Lower leg skin (tissue), 4 donors: ENCODE measurements at regions not wholly inside any gene's neighbourhood (a gene's known extent, or its start where the extent isn't known, plus 50 kb on each side); places are given as distances from the start of the nearest gene placed in this dataset.
"Not testable (repeated sequence)": the region's sequence is repeated elsewhere in the genome, so short reads cannot be mapped to it uniquely, and the experiment has no call there.

Experiments
- DNase-seq, 2 donors: peaks; one replicate each; pipeline ENCODE4 v3.0.0-alpha.2; 2019; ENCODE audit warnings: low spot score in 2 of 2
- H3K4me3 ChIP-seq: fragments of 200-600 bp; sonication (generic); 2 replicates; pipeline ENCODE4 v1.5.1; 2017; ENCODE audit warnings: mild to moderate bottlenecking, low read depth; ENCODE audit not compliant: poor library complexity, severe bottlenecking
- CTCF ChIP-seq, 3 donors: fragments of 450-650 bp; IDR thresholded peaks; one replicate each; pipeline ENCODE4 v1.5.1; 2016; ENCODE audit warnings: antibody characterized with exemption in 3 of 3, mild to moderate bottlenecking in 3 of 3, moderate library complexity in 2 of 3
- POLR2A ChIP-seq, 2 donors: fragments of 450-650 bp; IDR thresholded peaks; one replicate each; pipeline ENCODE4 v1.6.1; 2016 to 2017; ENCODE audit warnings: antibody characterized with exemption in 2 of 2, mild to moderate bottlenecking in 1 of 2, moderate library complexity in 1 of 2
- WGBS, 2 donors: methylation state at CpG; one replicate each; pipeline ENCODE4 v1.1.5; 2018; 5-methylcytosine and 5-hydroxymethylcytosine counted together
- intact Hi-C: fragments of 100-400 bp; cut with DNase I; formaldehyde crosslinking; loops from one replicate; pipeline ENCODE4 v1.15.0; 2023; ENCODE audit warnings: low total_unique reads

GRCh38 chr12:83313322-83313721 lies 626.6 kb downstream of the TMTC2 start:
- WGBS, 2 donors, result 83 to 93% methylated on average over 2 of the region's 2 CpGs
- no peak overlapping the region for H3K4me3 ChIP-seq
- TF ChIP-seq POLR2A (IDR thresholded peaks at IDR 0.05), result no peak
- no peak for TF ChIP-seq CTCF (IDR thresholded peaks at IDR 0.05)
- intact Hi-C loops, result no loop called here
- DNase-seq, result no peak

DNA sequence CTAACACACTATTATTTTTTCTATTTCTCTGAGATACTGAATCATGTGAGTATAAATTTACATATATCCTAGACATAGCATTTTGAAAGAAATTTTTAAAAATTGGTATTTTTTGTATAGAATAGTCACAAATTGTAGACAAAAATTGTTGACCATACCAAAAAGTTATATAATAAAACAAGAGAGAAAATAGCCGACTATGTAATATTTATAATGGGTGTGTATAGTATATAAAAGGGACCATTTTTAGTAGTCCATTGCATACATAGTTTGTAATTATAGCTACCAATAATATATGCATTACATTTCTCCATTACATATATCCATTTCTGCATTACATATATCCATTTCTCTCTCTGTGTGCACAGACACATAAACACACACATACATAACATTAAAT lies 590.2 kb downstream of the TMTC2 start:
- TF ChIP-seq POLR2A (IDR thresholded peaks at IDR 0.05) (no peak), CTCF (IDR thresholded peaks at IDR 0.05) (no peak)
- intact Hi-C loops, result no loop called here
- WGBS, 2 donors, result 86 to 93% methylated on average over 1 of the region's 1 CpG
- DNase-seq, result no peak
- no peak overlapping the region for H3K4me3 ChIP-seq

GRCh38 chr12:83271201-83271600 lies 584.5 kb downstream of the TMTC2 start:
- TF ChIP-seq POLR2A (IDR thresholded peaks at IDR 0.05), result no peak
- TF ChIP-seq CTCF (IDR thresholded peaks at IDR 0.05), result no peak
- intact Hi-C loops, result no loop called here
- WGBS, 2 donors, result 69 to 72% methylated on average over 2 of the region's 2 CpGs

GRCh38 chr12:83265808-83266207 lies 579.1 kb downstream of the TMTC2 start:
- intact Hi-C loops, result loop anchor here (5.0 kb wide), 1 partner anchor 184 kb away; no protein-coding TSS in a partner anchor
- TF ChIP-seq CTCF (IDR thresholded peaks at IDR 0.05), result no peak
- no peak for TF ChIP-seq POLR2A (IDR thresholded peaks at IDR 0.05)
- H3K4me3 ChIP-seq, result no peak overlapping the region
- no peak for DNase-seq

More at GRCh38 chr12:83271201-83271600, 584.5 kb downstream of the TMTC2 start:
- no peak for DNase-seq
- no peak overlapping the region for H3K4me3 ChIP-seq

- intact Hi-C loops, result no loop called here
- H3K4me3 ChIP-seq, result no peak overlapping the region
- no peak for DNase-seq
- no peak for TF ChIP-seq POLR2A (IDR thresholded peaks at IDR 0.05)
- no peak for TF ChIP-seq CTCF (IDR thresholded peaks at IDR 0.05)
These were observed 575.3 kb downstream of the TMTC2 start for GRCh38 chr12:83261998-83262397.

- H3K4me3 ChIP-seq, DNase-seq, intact Hi-C loops: not testable (repeated sequence)
- 93 to 97% methylated on average over 3 of the region's 3 CpGs for WGBS, 2 donors
These were observed 573.4 kb downstream of the TMTC2 start for GRCh38 chr12:83260126-83260525.
